ENCODE measurements at regions not wholly inside any gene's neighbourhood (a gene's known extent, or its start where the extent isn't known, plus 50 kb on each side); places are given as distances from the start of the nearest gene placed in this dataset.

- H3K14ac ChIP-seq (replicated peaks; ENCODE audit: low read depth, low read length) = no peak overlapping the region
- no peak overlapping the region for H3K4me2 ChIP-seq (ENCODE audit: low read depth, low read length)
- H3K36me3 ChIP-seq (ENCODE audit: control insufficient read depth, insufficient read depth, low read length) = no peaks in the 10 kb centered on the region
- peaks cover 3% of the 10 kb centered on the region for H3K9me3 ChIP-seq (ENCODE audit: control insufficient read depth, insufficient read depth, low read length)
- no peak for TF ChIP-seq CHD1 (IDR thresholded peaks at IDR 0.05; ENCODE audit: low read depth, low read length)
- H2AK5ac ChIP-seq (ENCODE audit: low read depth, low read length) = no peak overlapping the region
- no peak overlapping the region for H3K9ac ChIP-seq (ENCODE audit: low read depth, low read length)
- no peaks in the 10 kb centered on the region for H3K27me3 ChIP-seq (ENCODE audit: control insufficient read depth, insufficient read depth, low read length)
- dilution Hi-C loops (cut with HindIII; ENCODE audit: low sequenced_read_pairs, unreplicated experiment) = no loop called here
- H3K56ac ChIP-seq (ENCODE audit: extremely low read depth, insufficient read depth, low read length) = no peak overlapping the region
- no peak overlapping the region for H4K5ac ChIP-seq (ENCODE audit: low read depth, low read length)
- no peaks in the 10 kb centered on the region for H3K79me1 ChIP-seq (ENCODE audit: low read depth in 1 of 2, low read length in 2 of 2)
- no peak overlapping the region for H3K27ac ChIP-seq (ENCODE audit: insufficient read depth, low read length)
- ChIA-PET CTCF (no interaction called here), POLR2A (ENCODE audit: unreplicated experiment) (no interaction called here)
- H2AFZ ChIP-seq (replicated peaks; ENCODE audit: low read length, poor library complexity) = no peak overlapping the region
- no peak for DNase-seq
- no peaks in the 10 kb centered on the region for H3K9me1 ChIP-seq (ENCODE audit: insufficient read depth, low read length)
- no peak overlapping the region for H3K4me3 ChIP-seq (ENCODE audit: insufficient read depth, low read depth, low read length)
- no peak overlapping the region for H2BK120ac ChIP-seq (ENCODE audit: low read depth, low read length)
- H4K91ac ChIP-seq (ENCODE audit: insufficient read depth, low read depth, low read length) = no peak overlapping the region
- no peaks in the 10 kb centered on the region for H4K20me1 ChIP-seq (ENCODE audit: insufficient read depth, low read length)
- no peak overlapping the region for H2AK9ac ChIP-seq (replicated peaks; ENCODE audit: low read depth, low read length, poor library complexity)
- no peak overlapping the region for H3K4ac ChIP-seq (ENCODE audit: low read depth, low read length)
- no peak overlapping the region for H3K23ac ChIP-seq (ENCODE audit: low read depth, low read length)
- H2BK20ac ChIP-seq (ENCODE audit: low read depth, low read length) = no peak overlapping the region
- H3K18ac ChIP-seq (ENCODE audit: low read depth, low read length) = no peak overlapping the region
- H4K8ac ChIP-seq (ENCODE audit: low read depth in 2 of 2, low read length in 2 of 2) = no peak overlapping the region
- H2BK5ac ChIP-seq (ENCODE audit: low read depth, low read length, poor library complexity, severe bottlenecking) = no peak overlapping the region
- in situ Hi-C loops (cut with MboI; ENCODE audit: low sequenced_read_pairs) = no loop called here
- no CpG with 5 or more reads among the region's 3 CpGs for WGBS, 2 experiments (ENCODE audit: extremely low coverage in 2 of 2, insufficient read length in 1 of 2)
- ATAC-seq (ENCODE audit: low read depth) = no peak
- no peak overlapping the region for H2BK15ac ChIP-seq (ENCODE audit: low read depth, low read length)
- intact Hi-C loops (cut with micrococcal nuclease) = no loop called here
- H3K4me1 ChIP-seq (ENCODE audit: control insufficient read depth, insufficient read depth, low read length) = no peaks in the 10 kb centered on the region; the same call in 1 of the 2 replicates
- no TSS peak for BruUV-seq (replicated peaks)
These were observed 308.3 kb upstream of the IRAK1BP1 start for GRCh38 chr6:78559056-78559455.

Data from IMR-90 (cell line).